ENCODE measurements at regions not wholly inside any gene's neighbourhood (a gene's known extent, or its start where the extent isn't known, plus 50 kb on each side); places are given as distances from the start of the nearest gene placed in this dataset.

GRCh38 chr17:72429066-72429638 is 308.3 kb downstream of the SOX9 start:
- no peak for DNase-seq (ENCODE audit: low read depth in 4 of 6, low spot score in 6 of 6)
- WGBS (ENCODE audit: insufficient coverage), result 90% methylated on average over 1 of the region's 4 CpGs
- H3K27ac ChIP-seq (ENCODE audit: low read depth, low read length), result no peak overlapping the region
- H3K9me3 ChIP-seq (ENCODE audit: control insufficient read depth, insufficient read depth, low read length), result no peaks in the 10 kb centered on the region
- H3K27me3 ChIP-seq (ENCODE audit: control insufficient read depth, insufficient read depth, low read length), result no peaks in the 10 kb centered on the region
- H3K36me3 ChIP-seq (ENCODE audit: control insufficient read depth, insufficient read depth, low read length), result peaks cover 9% of the 10 kb centered on the region
- no peak overlapping the region for H3K4me3 ChIP-seq (ENCODE audit: low read depth, low read length)
- peaks cover 30% of the 10 kb centered on the region for H3K4me1 ChIP-seq (ENCODE audit: control insufficient read depth, insufficient read depth, low read length)

GRCh38 chr17:72430611-72431432 is 310.0 kb downstream of the SOX9 start:
- Histone ChIP-seq H3K4me3 (ENCODE audit: low read depth, low read length) (no peak overlapping the region), H3K36me3 (ENCODE audit: control insufficient read depth, insufficient read depth, low read length) (peaks cover 5% of the 10 kb centered on the region), H3K4me1 (ENCODE audit: control insufficient read depth, insufficient read depth, low read length) (peaks cover 33% of the 10 kb centered on the region), H3K27ac (ENCODE audit: low read depth, low read length) (no peak overlapping the region), H3K9me3 (ENCODE audit: control insufficient read depth, insufficient read depth, low read length) (no peaks in the 10 kb centered on the region), H3K27me3 (ENCODE audit: control insufficient read depth, insufficient read depth, low read length) (no peaks in the 10 kb centered on the region)
- WGBS (ENCODE audit: insufficient coverage), result 86% methylated on average over 16 of the region's 20 CpGs
- no peak for DNase-seq (ENCODE audit: low read depth in 4 of 6, low spot score in 6 of 6)

- Histone ChIP-seq H3K9me3 (ENCODE audit: control insufficient read depth, insufficient read depth, low read length) (no peaks in the 10 kb centered on the region), H3K27ac (ENCODE audit: low read depth, low read length) (peak overlapping the region; percentile 29), H3K4me1 (ENCODE audit: control insufficient read depth, insufficient read depth, low read length) (peaks cover 32% of the 10 kb centered on the region), H3K27me3 (ENCODE audit: control insufficient read depth, insufficient read depth, low read length) (no peaks in the 10 kb centered on the region), H3K4me3 (ENCODE audit: low read depth, low read length) (no peak overlapping the region), H3K36me3 (ENCODE audit: control insufficient read depth, insufficient read depth, low read length) (peaks cover 5% of the 10 kb centered on the region)
- peak in 2 of 6 donors; percentile 46 to 76 for DNase-seq (ENCODE audit: low read depth in 4 of 6, low spot score in 6 of 6)
- 20% methylated on average over 5 of the region's 11 CpGs for WGBS (ENCODE audit: insufficient coverage)
These were observed 311.4 kb downstream of the SOX9 start for GRCh38 chr17:72432143-72432621.

GRCh38 chr17:72432881-72433280 is 312.1 kb downstream of the SOX9 start:
- H3K27ac ChIP-seq (ENCODE audit: low read depth, low read length), result peak overlapping the region; percentile 29
- H3K36me3 ChIP-seq (ENCODE audit: control insufficient read depth, insufficient read depth, low read length), result no peaks in the 10 kb centered on the region
- WGBS (ENCODE audit: insufficient coverage), result 40% methylated on average over 1 of the region's 4 CpGs
- H3K27me3 ChIP-seq (ENCODE audit: control insufficient read depth, insufficient read depth, low read length), result no peaks in the 10 kb centered on the region
- H3K9me3 ChIP-seq (ENCODE audit: control insufficient read depth, insufficient read depth, low read length), result no peaks in the 10 kb centered on the region
- no peak for DNase-seq (ENCODE audit: low read depth in 4 of 6, low spot score in 6 of 6)
- H3K4me3 ChIP-seq (ENCODE audit: low read depth, low read length), result no peak overlapping the region
- peaks cover 25% of the 10 kb centered on the region for H3K4me1 ChIP-seq (ENCODE audit: control insufficient read depth, insufficient read depth, low read length)

- Histone ChIP-seq H3K27me3 (ENCODE audit: control insufficient read depth, insufficient read depth, low read length) (no peaks in the 10 kb centered on the region), H3K27ac (ENCODE audit: low read depth, low read length) (no peak overlapping the region), H3K4me3 (ENCODE audit: low read depth, low read length) (no peak overlapping the region), H3K9me3 (ENCODE audit: control insufficient read depth, insufficient read depth, low read length) (no peaks in the 10 kb centered on the region), H3K36me3 (ENCODE audit: control insufficient read depth, insufficient read depth, low read length) (no peaks in the 10 kb centered on the region), H3K4me1 (ENCODE audit: control insufficient read depth, insufficient read depth, low read length) (peaks cover 23% of the 10 kb centered on the region)
- DNase-seq (ENCODE audit: low read depth in 4 of 6, low spot score in 6 of 6), result no peak
- 79% methylated on average over 2 of the region's 3 CpGs for WGBS (ENCODE audit: insufficient coverage)
These were observed 313.0 kb downstream of the SOX9 start for GRCh38 chr17:72433797-72434196.

GRCh38 chr17:72434581-72434980 is 313.8 kb downstream of the SOX9 start:
- Histone ChIP-seq H3K4me3 (ENCODE audit: low read depth, low read length) (no peak overlapping the region), H3K4me1 (ENCODE audit: control insufficient read depth, insufficient read depth, low read length) (peaks cover 23% of the 10 kb centered on the region), H3K27ac (ENCODE audit: low read depth, low read length) (no peak overlapping the region), H3K27me3 (ENCODE audit: control insufficient read depth, insufficient read depth, low read length) (no peaks in the 10 kb centered on the region), H3K9me3 (ENCODE audit: control insufficient read depth, insufficient read depth, low read length) (no peaks in the 10 kb centered on the region), H3K36me3 (ENCODE audit: control insufficient read depth, insufficient read depth, low read length) (no peaks in the 10 kb centered on the region)
- no peak for DNase-seq (ENCODE audit: low read depth in 4 of 6, low spot score in 6 of 6)

- no peak overlapping the region for H3K27ac ChIP-seq (ENCODE audit: low read depth, low read length)
- no peak overlapping the region for H3K4me3 ChIP-seq (ENCODE audit: low read depth, low read length)
- no peaks in the 10 kb centered on the region for H3K27me3 ChIP-seq (ENCODE audit: control insufficient read depth, insufficient read depth, low read length)
- H3K4me1 ChIP-seq (ENCODE audit: control insufficient read depth, insufficient read depth, low read length), result peaks cover 23% of the 10 kb centered on the region
- DNase-seq (ENCODE audit: low read depth in 4 of 6, low spot score in 6 of 6), result no peak
- H3K36me3 ChIP-seq (ENCODE audit: control insufficient read depth, insufficient read depth, low read length), result no peaks in the 10 kb centered on the region
- 91% methylated on average over 8 of the region's 9 CpGs for WGBS (ENCODE audit: insufficient coverage)
- no peaks in the 10 kb centered on the region for H3K9me3 ChIP-seq (ENCODE audit: control insufficient read depth, insufficient read depth, low read length)
These were observed 314.3 kb downstream of the SOX9 start for GRCh38 chr17:72434991-72435618.

GRCh38 chr17:72438783-72439182 is 318.0 kb downstream of the SOX9 start:
- DNase-seq (ENCODE audit: low read depth in 4 of 6, low spot score in 6 of 6), result no peak
- no peaks in the 10 kb centered on the region for H3K27me3 ChIP-seq (ENCODE audit: control insufficient read depth, insufficient read depth, low read length)
- H3K4me3 ChIP-seq (ENCODE audit: low read depth, low read length), result no peak overlapping the region
- H3K4me1 ChIP-seq (ENCODE audit: control insufficient read depth, insufficient read depth, low read length), result peaks cover 7% of the 10 kb centered on the region
- WGBS (ENCODE audit: insufficient coverage), result no CpG with 5 or more reads among the region's 6 CpGs
- H3K36me3 ChIP-seq (ENCODE audit: control insufficient read depth, insufficient read depth, low read length), result no peaks in the 10 kb centered on the region
- H3K27ac ChIP-seq (ENCODE audit: low read depth, low read length), result no peak overlapping the region
- H3K9me3 ChIP-seq (ENCODE audit: control insufficient read depth, insufficient read depth, low read length), result no peaks in the 10 kb centered on the region

GRCh38 chr17:72439893-72440502 is 319.2 kb downstream of the SOX9 start:
- no peaks in the 10 kb centered on the region for H3K36me3 ChIP-seq (ENCODE audit: control insufficient read depth, insufficient read depth, low read length)
- no peaks in the 10 kb centered on the region for H3K27me3 ChIP-seq (ENCODE audit: control insufficient read depth, insufficient read depth, low read length)
- peaks cover 6% of the 10 kb centered on the region for H3K4me1 ChIP-seq (ENCODE audit: control insufficient read depth, insufficient read depth, low read length)
- no peaks in the 10 kb centered on the region for H3K9me3 ChIP-seq (ENCODE audit: control insufficient read depth, insufficient read depth, low read length)
- H3K27ac ChIP-seq (ENCODE audit: low read depth, low read length), result no peak overlapping the region
- no peak for DNase-seq (ENCODE audit: low read depth in 4 of 6, low spot score in 6 of 6)
- 84% methylated on average over 7 of the region's 12 CpGs for WGBS (ENCODE audit: insufficient coverage)
- H3K4me3 ChIP-seq (ENCODE audit: low read depth, low read length), result no peak overlapping the region
